ENCODE measurements at regions not wholly inside any gene's neighbourhood (a gene's known extent, or its start where the extent isn't known, plus 50 kb on each side); places are given as distances from the start of the nearest gene placed in this dataset.

- TF ChIP-seq EZH2 (IDR thresholded peaks at IDR 0.05): no peak
- no peak for TF ChIP-seq POLR2AphosphoS5 (IDR thresholded peaks at IDR 0.05; ENCODE audit: borderline replicate concordance, low read depth, low read length)
Measured at GRCh38 chr2:67596871-67597270, 199.7 kb downstream of the ETAA1 start.

All from SK-N-MC (cell line).